LoVo (cell line): ENCODE measurements at regions not wholly inside any gene's neighbourhood (a gene's known extent, or its start where the extent isn't known, plus 50 kb on each side); places are given as distances from the start of the nearest gene placed in this dataset.

Experiments
- DNase-seq: peaks from one replicate; pipeline ENCODE4 v3.0.0-alpha.2; 2016; ENCODE audit warnings: low spot score

GRCh38 chr2:180461761-180462160, 454.7 kb upstream of the CWC22 start:
- DNase-seq: no peak

- DNase-seq: no peak
Observed at GRCh38 chr2:180456801-180457200, 449.7 kb upstream of the CWC22 start.

- no peak for DNase-seq
Observed at GRCh38 chr2:180450841-180451240, 443.7 kb upstream of the CWC22 start.

- DNase-seq: no peak
Observed at GRCh38 chr2:180449171-180449915, 442.2 kb upstream of the CWC22 start.

DNA sequence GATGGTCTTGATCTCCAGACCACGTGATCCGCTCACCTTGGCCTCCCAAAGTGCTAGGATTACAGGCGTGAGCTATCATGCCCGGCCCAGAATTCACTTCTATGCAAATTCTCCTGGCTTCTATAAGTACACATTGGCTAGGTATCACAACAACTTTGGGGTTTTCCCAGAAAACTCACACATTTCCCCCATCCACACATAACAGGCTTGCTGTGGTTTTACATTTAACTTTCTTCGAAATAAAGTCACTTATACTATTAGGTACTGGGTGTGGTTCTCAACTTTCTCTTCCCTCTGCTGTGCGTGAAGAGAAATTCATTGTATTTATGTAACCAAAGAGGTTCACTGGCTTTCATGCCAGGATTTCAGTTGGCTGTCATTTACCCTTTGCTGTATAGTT, 439.4 kb upstream of the CWC22 start:
- DNase-seq: no peak

DNA sequence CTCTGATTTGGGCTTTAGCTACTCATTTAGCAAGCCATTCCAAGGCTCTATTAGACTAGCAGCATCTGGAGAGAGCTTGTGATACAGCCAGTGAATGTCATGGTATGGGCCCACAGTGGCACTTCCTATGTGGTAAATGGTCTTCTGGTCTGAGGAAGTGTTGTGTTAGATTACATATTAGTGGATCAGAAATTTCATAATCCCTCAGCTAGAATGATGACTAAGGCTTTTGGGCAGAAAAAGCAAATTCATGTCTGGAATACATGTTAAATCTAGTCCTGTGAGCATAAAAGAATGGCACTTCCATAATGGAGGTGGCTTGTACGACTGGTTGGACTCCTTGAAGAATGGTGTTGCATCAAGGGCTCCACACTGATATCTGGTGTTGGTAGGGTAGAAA, 436.8 kb upstream of the CWC22 start:
- DNase-seq: no peak

- no peak for DNase-seq
Observed at GRCh38 chr2:180442860-180443644, 436.0 kb upstream of the CWC22 start.

DNA sequence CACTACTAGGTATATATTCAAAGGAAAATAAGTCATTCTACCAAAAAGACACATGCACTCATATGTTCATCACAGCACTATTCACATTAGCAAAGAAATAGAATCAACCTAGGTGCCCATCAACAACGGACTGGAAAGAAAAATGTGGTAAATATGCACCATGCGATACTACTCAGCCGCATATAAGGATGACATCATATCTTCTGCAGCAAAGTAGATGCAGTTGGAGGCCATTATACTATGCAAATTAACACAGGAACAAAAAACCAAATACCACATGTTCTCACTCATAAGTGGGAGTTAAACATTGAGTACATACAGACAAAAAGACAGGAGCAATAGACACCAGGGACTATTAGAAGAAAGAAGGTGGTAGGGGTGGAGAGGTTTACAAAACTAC, 412.1 kb upstream of the CWC22 start:
- no peak for DNase-seq

DNA sequence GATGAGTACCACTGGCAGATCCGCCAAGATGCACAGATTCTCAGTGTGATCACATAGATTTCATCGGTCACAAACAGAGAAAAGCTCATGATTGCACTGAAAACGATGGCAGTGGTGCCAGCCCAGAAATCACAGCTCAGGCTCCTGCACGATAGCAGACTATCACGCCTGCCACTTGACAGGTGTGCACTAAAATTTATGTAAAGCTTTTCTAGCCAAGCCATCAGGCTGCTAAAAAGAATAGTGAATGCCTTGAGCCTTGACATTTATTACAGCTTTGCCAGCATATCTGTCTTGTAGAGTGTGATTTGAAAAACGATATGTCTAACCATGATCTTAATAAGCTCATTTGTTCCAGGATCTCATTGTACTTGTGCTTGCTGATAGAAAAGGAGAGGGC, 409.5 kb upstream of the CWC22 start:
- DNase-seq: no peak

GRCh38 chr2:180413336-180413735, 406.2 kb upstream of the CWC22 start:
- no peak for DNase-seq

GRCh38 chr2:180412219-180412618, 405.1 kb upstream of the CWC22 start:
- DNase-seq: no peak

DNA sequence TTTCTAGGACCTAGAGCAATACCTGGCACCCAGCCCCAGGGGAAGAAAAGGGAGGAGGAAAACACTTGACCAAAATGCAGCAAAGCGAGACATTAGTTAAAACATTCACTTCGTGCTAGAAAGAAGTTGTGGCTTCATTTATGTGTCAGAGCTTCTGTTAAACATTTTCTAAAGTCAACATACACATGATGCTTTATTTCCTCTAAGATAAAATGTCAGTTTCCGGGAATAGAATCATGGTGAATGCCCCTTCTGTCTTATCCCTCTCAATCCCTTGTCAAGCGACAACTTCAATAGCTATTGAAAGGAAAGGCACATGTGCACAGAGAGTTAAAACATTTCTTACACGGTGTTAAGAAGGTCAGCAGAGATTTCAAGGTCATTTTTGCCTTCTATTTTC, 404.6 kb upstream of the CWC22 start:
- no peak for DNase-seq

DNA sequence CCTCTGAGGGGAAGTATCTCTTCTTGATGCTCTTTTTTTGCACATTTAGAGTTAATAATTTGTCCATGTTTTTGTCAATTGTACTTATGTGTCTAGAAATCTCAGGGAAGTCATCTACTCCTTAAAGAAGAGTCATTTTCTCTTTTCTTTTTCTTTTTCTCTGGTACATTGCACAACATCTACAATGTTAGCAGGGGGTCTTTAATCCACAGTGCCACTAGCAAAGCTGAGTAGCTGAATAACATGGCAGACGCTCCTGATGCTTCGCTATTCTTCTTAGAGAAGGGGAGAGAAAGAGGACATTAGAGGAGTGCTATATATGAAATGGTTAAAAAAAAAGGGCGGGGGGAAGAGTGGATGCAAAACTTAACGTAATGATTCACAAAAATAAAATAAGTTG, 399.6 kb upstream of the CWC22 start:
- no peak for DNase-seq

GRCh38 chr2:180405520-180405919, 398.4 kb upstream of the CWC22 start:
- no peak for DNase-seq

GRCh38 chr2:180394305-180394704, 387.2 kb upstream of the CWC22 start:
- no peak for DNase-seq

DNA sequence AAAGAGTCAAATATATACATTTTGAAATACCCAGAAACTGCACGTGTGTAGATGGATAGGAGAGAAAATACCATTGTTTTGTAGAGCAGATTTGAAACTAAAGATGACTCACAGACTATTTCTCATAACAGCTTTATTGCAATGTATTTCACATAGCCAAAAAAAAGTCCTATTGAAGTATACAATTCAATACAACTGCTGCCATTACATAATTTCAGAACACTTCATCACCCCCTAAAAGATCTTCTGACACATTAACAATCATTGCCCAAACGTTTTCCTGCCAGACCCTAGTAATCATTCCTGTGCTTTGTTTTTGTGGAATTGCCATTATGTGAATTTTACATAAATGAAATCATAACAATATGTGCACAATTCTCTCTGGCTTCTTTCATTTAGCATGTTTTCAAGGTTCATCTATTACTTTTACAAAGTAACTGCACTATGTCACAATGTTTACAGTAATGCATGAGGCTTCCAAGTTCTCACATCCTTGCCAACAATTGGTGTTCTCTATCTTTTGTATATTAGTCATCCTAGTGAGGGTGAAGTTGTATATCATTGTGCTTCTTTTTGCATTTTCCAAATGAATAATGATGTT, 378.6 kb upstream of the CWC22 start:
- DNase-seq: no peak

DNA sequence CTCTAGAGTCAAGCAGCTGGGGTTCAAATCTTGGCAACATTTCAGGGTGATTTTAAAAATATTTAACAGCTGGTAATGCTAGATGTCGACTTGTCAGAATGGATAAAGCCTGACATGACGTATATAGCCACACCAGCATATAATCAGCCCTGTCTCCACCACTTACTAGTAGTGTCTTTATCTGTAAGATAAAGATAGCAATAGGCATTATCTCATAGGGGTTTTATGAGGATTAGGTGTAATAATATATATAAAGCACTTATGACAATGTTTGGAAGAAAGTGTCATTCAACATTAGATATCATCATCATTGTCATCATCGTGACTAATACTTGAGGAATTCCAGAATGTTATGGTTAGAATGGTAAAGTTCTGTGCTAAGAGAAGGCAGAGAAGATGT, 369.0 kb upstream of the CWC22 start:
- no peak for DNase-seq

DNA sequence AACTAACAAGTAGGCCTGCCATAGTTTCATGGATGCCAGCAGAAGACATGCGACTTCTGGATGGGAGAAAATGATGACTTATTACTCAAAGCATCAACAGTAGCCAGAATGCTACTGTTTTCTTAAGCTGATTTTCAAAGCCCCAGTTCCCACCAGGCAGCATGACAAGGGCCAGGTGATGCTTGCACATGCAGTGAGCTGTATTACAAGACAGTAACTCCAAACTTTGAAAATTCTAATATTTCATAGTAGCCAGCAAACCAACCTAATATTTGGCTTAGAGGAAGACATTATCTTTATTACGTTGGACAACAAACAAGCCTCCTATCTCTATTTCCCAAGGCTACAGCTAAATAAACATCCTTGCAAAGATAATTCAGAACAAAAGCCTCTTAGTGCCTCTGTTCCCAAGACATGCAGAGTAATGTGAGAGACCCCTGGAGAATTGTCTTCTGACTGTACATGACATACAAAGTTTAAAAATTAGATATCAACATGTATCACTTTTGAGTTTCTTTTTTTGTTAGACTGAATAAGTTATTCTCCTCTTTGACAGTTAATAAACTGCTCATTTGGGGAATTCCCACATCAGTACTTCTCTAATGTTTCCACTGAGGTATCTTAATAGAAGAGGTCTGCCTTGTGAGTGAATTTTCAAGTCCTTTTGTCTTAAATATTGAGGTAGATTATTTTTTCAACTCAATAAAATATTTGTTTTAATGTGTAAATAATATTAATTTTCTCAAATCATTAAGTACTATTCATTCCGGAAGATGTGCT, 367.6 kb upstream of the CWC22 start:
- no peak for DNase-seq

DNA sequence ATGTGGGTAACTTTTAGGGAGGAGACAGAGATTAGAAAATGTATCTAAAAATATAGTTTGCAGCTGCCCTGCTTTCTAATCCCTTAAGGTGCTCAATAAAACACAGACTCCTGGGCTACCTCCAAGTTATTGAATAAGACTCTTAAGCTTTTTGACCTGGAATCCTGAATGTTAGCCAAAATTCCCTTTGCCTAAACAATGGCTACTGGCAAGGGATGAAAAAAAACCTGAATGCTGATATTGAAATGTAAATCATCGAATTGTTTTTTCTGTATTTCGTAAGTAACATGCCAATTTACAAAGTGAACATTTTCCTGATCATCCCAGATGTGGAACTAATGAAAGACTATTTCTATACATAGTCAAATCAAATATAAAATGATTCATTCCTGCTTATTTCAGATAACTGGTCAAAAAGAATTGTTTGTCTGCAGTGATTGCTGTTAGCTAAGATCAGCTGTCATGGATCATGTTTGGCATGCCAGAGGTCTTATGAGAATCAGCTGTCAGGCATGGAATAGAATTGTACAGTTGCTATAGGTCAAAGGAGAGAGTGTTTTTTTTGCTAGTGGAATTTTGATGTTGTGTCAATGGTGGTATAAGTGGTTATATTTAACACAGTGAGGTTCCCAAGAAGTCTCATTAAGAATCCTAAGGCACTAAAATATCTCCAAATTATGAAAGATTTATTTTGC, 363.6 kb upstream of the CWC22 start:
- no peak for DNase-seq

GRCh38 chr2:180368881-180369280, 361.8 kb upstream of the CWC22 start:
- no peak for DNase-seq

DNA sequence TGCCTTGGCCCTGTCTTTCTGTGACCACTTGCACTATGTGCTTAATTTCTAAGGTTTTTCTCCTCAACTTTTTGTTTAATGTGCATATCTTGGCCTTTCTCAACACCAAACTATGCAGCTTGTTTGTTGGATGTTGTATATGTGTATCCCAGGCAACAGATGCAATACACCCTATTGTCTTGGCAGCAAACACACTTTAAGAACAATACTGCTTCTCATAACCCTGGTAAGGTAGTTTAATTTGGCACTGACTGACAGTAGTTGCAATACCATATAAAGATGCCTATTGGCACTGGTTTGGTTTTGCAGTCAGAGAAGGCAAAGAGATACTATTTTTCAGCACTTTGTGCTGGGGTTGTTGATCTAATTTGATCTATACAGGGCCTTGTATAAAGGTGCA, 360.7 kb upstream of the CWC22 start:
- no peak for DNase-seq

- DNase-seq: no peak
Observed at GRCh38 chr2:180366481-180366880, 359.4 kb upstream of the CWC22 start.
